AG09309 (cell line): ENCODE measurements at regions not wholly inside any gene's neighbourhood (a gene's known extent, or its start where the extent isn't known, plus 50 kb on each side); places are given as distances from the start of the nearest gene placed in this dataset.

Source experiments
- DNase-seq: peaks from one replicate; pipeline ENCODE4 v3.0.0-alpha.2; 2010; ENCODE audit warnings: low read depth
- H3K4me3 ChIP-seq: 2 replicates; pipeline ENCODE4 v1.5.1; 2011; ENCODE audit warnings: mild to moderate bottlenecking, low read depth, low read length, moderate library complexity; ENCODE audit not compliant: control insufficient read depth
- CTCF ChIP-seq: IDR thresholded peaks from 2 replicates; pipeline ENCODE4 v1.5.1; 2011; ENCODE audit warnings: mild to moderate bottlenecking, low read depth, low read length, inconsistent platforms; ENCODE audit not compliant: insufficient read depth, control insufficient read depth; ENCODE audit errors: missing control alignments

GRCh38 chr4:159899596-159899995 lies 796.7 kb downstream of the RAPGEF2 start:
- no peak for DNase-seq
- no peak overlapping the region for H3K4me3 ChIP-seq
- TF ChIP-seq CTCF = no peak

- no peak for TF ChIP-seq CTCF
- DNase-seq = no peak
- no peak overlapping the region for H3K4me3 ChIP-seq
These were observed 797.7 kb downstream of the RAPGEF2 start for GRCh38 chr4:159900562-159900961.

- DNase-seq = no peak
- H3K4me3 ChIP-seq = no peak overlapping the region
- no peak for TF ChIP-seq CTCF
These were observed 799.8 kb downstream of the RAPGEF2 start for GRCh38 chr4:159902648-159903047.

- no peak for TF ChIP-seq CTCF
- no peak for DNase-seq
- no peak overlapping the region for H3K4me3 ChIP-seq
These were observed 802.0 kb downstream of the RAPGEF2 start for GRCh38 chr4:159904906-159905305.

- DNase-seq = no peak
- TF ChIP-seq CTCF = no peak
- H3K4me3 ChIP-seq = no peak overlapping the region
These were observed 803.2 kb downstream of the RAPGEF2 start for GRCh38 chr4:159906051-159906450.

- no peak for TF ChIP-seq CTCF
- H3K4me3 ChIP-seq = no peak overlapping the region
- no peak for DNase-seq
These were observed 803.6 kb downstream of the RAPGEF2 start for GRCh38 chr4:159906517-159906916.

- no peak for TF ChIP-seq CTCF
These were observed 807.8 kb downstream of the RAPGEF2 start for GRCh38 chr4:159910721-159911120.

More at GRCh38 chr4:159910721-159911120, 807.8 kb downstream of the RAPGEF2 start:
- H3K4me3 ChIP-seq = no peak overlapping the region
- DNase-seq = no peak
